ENCODE measurements at regions not wholly inside any gene's neighbourhood (a gene's known extent, or its start where the extent isn't known, plus 50 kb on each side); places are given as distances from the start of the nearest gene placed in this dataset.

DNA sequence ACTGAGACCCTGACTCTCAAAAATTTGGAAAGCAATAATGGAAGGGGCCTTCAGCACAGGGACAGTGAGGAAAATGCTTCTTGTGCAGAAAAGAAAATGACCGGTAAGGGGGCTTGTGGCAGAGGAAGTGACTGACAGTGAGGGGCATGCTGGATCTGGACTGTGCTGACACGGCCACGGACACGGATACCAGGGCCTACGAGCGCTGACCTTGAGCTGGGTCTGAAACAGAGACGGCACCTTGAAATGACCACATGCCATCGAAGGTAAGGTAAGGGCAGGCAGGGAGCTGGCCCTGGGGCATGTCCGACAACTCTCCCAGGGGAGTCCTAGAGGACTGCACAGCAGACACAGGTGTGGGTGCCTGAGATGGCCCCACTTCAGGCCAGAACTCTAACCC is 182.1 kb downstream of the RHOU start:
- DNase-seq: no peak
- Histone ChIP-seq H3K27me3 (no peaks in the 10 kb centered on the region), H3K4me1 (no peaks in the 10 kb centered on the region), H3K9me3 (no peaks in the 10 kb centered on the region; the same call in 1 of the 2 replicates), H3K36me3 (no peaks in the 10 kb centered on the region), H3K4me3 (ENCODE audit: low read depth, low read length) (no peak overlapping the region)
- TF ChIP-seq, protein P1, sequence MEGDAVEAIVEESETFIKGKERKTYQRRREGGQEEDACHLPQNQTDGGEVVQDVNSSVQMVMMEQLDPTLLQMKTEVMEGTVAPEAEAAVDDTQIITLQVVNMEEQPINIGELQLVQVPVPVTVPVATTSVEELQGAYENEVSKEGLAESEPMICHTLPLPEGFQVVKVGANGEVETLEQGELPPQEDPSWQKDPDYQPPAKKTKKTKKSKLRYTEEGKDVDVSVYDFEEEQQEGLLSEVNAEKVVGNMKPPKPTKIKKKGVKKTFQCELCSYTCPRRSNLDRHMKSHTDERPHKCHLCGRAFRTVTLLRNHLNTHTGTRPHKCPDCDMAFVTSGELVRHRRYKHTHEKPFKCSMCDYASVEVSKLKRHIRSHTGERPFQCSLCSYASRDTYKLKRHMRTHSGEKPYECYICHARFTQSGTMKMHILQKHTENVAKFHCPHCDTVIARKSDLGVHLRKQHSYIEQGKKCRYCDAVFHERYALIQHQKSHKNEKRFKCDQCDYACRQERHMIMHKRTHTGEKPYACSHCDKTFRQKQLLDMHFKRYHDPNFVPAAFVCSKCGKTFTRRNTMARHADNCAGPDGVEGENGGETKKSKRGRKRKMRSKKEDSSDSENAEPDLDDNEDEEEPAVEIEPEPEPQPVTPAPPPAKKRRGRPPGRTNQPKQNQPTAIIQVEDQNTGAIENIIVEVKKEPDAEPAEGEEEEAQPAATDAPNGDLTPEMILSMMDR (IDR thresholded peaks at IDR 0.05; ENCODE audit: low read depth, low read length): no peak

DNA sequence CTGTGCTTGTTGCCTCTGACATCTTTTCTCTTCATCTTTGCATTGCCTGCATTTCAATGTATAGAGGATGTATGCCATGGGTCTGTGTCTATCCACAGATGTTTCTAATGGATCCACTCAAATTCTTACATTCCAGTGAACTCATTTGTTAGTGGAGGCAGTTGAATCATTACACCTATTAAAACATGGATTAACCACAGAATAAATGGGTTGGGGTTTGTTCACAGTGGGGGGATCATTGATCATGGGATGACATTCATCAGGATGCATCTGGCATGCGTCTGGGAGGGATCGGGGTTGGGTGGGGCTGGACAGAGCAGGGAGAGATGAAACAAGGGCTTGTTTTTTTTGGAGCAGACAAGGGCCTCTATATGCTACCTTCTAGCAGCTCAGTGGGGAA is 182.5 kb downstream of the RHOU start:
- no peaks in the 10 kb centered on the region for H3K4me1 ChIP-seq
- H3K4me3 ChIP-seq (ENCODE audit: low read depth, low read length): no peak overlapping the region
- H3K27me3 ChIP-seq: no peaks in the 10 kb centered on the region
- DNase-seq: no peak
- H3K9me3 ChIP-seq: no peaks in the 10 kb centered on the region; the same call in 1 of the 2 replicates
- TF ChIP-seq, protein P1 (IDR thresholded peaks at IDR 0.05; ENCODE audit: low read depth, low read length): no peak
- no peaks in the 10 kb centered on the region for H3K36me3 ChIP-seq

DNA sequence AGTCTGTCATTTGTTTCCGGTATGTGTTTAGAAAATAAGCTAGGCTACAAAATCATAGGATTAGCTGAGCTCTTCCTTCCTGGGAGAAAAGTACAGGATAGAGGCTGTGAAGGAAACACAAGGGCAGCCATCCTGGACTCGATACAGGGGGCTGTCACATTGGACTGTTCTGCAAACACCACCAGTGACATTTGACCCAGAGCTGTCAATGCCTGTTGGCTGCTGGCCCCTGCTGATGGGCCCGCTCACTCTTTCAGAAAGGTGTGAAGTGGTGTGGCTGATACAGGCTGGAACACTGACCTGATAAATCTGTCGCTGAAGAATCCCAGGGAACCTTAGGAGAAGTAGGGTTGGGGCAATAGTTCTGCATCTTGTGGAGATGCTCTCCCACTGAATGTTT is 183.1 kb downstream of the RHOU start:
- Histone ChIP-seq H3K36me3 (no peaks in the 10 kb centered on the region), H3K9me3 (no peaks in the 10 kb centered on the region; the same call in 1 of the 2 replicates)

DNA sequence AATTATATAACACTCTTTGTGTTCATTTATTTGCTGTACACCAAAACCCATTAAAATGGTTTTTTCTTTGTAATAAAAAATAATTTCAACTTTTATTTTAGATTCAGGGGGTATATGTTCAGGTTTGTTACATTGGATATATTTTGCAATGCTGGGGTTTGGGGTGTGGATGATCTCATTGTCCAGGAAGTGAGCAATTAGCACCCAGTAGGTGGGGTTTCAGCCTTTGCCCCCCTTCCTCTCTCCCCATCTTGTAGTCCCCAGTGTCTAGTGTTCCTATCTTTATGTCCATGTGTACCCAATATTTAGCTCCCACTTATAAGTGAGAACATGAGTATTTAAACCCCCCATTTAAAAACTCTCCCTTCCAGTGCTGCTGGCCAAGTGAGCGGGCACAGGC is 184.6 kb downstream of the RHOU start:
- no peak for DNase-seq
- TF ChIP-seq, protein P1 (IDR thresholded peaks at IDR 0.05; ENCODE audit: low read depth, low read length): no peak
- Histone ChIP-seq H3K4me1 (no peaks in the 10 kb centered on the region), H3K9me3 (no peaks in the 10 kb centered on the region; the same call in 1 of the 2 replicates), H3K36me3 (no peaks in the 10 kb centered on the region), H3K4me3 (ENCODE audit: low read depth, low read length) (no peak overlapping the region), H3K27me3 (no peaks in the 10 kb centered on the region)

More for the DNA sequence above, 183.1 kb downstream of the RHOU start:
- no peak overlapping the region for H3K4me3 ChIP-seq (ENCODE audit: low read depth, low read length)
- DNase-seq: no peak
- no peaks in the 10 kb centered on the region for H3K4me1 ChIP-seq
- TF ChIP-seq, protein P1 (IDR thresholded peaks at IDR 0.05; ENCODE audit: low read depth, low read length): no peak
- no peaks in the 10 kb centered on the region for H3K27me3 ChIP-seq

DNA sequence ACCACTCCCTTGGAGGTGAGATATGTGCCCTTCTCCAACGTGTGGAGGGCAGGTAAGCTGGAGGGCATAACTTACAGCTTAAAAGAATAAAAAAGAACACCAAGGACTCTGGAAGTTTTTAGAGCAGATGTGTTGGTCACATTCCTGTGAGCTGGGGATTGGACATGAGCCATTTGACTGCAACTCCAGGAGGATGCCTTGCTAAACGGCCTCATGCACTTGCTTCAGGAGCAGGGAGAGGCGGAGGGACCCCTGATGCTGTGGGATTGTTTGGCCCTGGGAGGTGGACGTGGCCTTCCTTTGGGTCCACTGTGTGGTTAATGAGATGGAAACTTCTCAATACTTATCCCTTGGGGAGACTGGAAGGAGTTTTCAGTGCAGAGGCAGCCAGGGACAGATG is 185.6 kb downstream of the RHOU start:
- H3K9me3 ChIP-seq: no peaks in the 10 kb centered on the region; the same call in 1 of the 2 replicates
- DNase-seq: no peak
- H3K4me1 ChIP-seq: no peaks in the 10 kb centered on the region
- no peak overlapping the region for H3K4me3 ChIP-seq (ENCODE audit: low read depth, low read length)
- H3K27me3 ChIP-seq: no peaks in the 10 kb centered on the region
- TF ChIP-seq, protein P1 (IDR thresholded peaks at IDR 0.05; ENCODE audit: low read depth, low read length): no peak
- H3K36me3 ChIP-seq: no peaks in the 10 kb centered on the region

DNA sequence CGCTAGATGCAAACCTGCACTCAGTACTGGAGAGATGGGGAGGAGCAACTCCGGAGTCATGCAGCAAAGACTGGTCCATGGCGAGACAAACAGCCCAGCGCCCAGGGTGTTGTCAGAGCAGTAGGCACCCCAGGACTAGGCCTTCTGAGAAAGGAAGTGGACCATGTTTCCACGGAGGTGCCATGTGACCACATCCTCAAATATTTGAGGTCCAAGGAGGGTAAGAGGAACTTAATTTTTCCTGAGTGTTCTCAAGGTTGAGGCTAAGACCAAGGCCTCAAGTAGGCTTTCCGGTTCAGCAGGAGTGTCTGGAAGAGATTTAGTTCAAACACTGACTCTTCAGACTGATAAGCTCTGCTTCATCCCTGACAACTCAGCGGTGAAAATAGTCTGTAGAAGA is 186.2 kb downstream of the RHOU start:
- TF ChIP-seq, protein P1 (IDR thresholded peaks at IDR 0.05; ENCODE audit: low read depth, low read length): no peak
- Histone ChIP-seq H3K36me3 (no peaks in the 10 kb centered on the region), H3K4me3 (ENCODE audit: low read depth, low read length) (no peak overlapping the region), H3K9me3 (no peaks in the 10 kb centered on the region; the same call in 1 of the 2 replicates), H3K27me3 (no peaks in the 10 kb centered on the region), H3K4me1 (no peaks in the 10 kb centered on the region)
- DNase-seq: no peak

Measured in BE2C (cell line).